NCI-H748 treated with DMSO at 0.1 percent for 48 hours (cell line): ENCODE measurements at regions not wholly inside any gene's neighbourhood (a gene's known extent, or its start where the extent isn't known, plus 50 kb on each side); places are given as distances from the start of the nearest gene placed in this dataset.

Source experiments
- DNase-seq: peaks from one replicate; lab custom pipeline; 2025; lab: John Stamatoyannopoulos, UW

- DNase-seq, result no peak
Measured at GRCh38 chr18:25646971-25647370, 295.0 kb upstream of the ZNF521 start.

GRCh38 chr18:25639596-25639995, 287.6 kb upstream of the ZNF521 start:
- DNase-seq, result no peak

DNA sequence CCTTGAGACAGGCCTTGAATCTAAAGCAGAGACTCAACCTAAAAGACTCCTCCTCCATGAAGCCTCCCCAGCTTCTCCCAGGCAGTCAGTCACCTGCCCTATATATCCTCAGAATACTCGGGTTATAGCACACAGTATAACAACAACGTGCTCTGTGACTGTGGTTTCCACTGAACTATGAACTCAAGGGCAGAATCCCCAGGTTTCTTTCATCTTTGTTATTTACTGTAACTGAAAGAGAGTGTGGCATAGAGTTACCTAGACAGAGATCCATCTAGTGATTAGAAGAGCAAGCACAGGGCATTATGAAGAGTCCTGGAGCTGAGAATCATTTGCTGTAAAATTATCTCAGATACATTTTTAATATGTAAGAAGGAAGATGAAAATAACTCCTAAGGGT, 281.6 kb upstream of the ZNF521 start:
- DNase-seq, result no peak

DNA sequence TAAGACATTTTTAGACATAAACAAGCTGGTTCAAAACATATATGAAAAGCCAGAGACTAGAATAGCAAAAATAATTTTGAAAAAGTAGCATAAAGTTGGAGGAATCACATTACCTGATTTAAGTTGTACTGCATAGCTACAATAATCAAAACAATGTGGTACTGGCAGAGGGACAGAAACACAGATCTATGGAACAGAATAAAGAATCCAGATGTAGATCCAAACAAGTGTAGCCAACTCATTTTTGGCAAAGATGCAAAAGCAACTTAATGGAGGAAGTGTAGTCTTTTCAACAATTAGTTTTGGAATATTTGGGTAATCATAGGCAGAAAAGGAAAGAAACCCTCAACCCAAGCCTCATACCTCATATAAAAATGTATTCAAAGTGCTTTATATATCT, 278.7 kb upstream of the ZNF521 start:
- DNase-seq, result no peak

DNA sequence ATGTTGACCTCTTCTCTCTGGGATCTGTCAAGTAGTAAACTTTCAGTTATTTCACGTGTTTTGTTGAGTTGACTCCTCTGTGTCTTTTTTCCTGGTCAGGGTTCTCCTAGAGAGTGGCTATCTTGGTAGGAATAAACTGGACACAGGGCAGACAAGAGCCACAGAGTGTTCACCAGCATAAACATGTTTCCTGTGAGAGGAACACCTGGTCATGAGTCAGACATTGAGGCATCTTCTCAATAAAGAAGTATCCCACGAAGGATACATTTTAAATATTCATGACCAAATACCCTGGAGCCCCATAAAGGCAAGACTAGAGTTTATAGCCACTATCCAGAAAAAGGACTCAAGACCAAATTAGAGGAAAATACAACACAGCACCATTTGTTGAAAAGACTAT, 269.7 kb upstream of the ZNF521 start:
- no peak for DNase-seq

- no peak for DNase-seq
Measured at GRCh38 chr18:25621144-25621543, 269.2 kb upstream of the ZNF521 start.

GRCh38 chr18:25614168-25614567, 262.2 kb upstream of the ZNF521 start:
- no peak for DNase-seq

GRCh38 chr18:25612466-25612865, 260.5 kb upstream of the ZNF521 start:
- no peak for DNase-seq

GRCh38 chr18:25608091-25608490, 256.1 kb upstream of the ZNF521 start:
- DNase-seq, result no peak

GRCh38 chr18:25604894-25605597, 253.1 kb upstream of the ZNF521 start:
- no peak for DNase-seq

DNA sequence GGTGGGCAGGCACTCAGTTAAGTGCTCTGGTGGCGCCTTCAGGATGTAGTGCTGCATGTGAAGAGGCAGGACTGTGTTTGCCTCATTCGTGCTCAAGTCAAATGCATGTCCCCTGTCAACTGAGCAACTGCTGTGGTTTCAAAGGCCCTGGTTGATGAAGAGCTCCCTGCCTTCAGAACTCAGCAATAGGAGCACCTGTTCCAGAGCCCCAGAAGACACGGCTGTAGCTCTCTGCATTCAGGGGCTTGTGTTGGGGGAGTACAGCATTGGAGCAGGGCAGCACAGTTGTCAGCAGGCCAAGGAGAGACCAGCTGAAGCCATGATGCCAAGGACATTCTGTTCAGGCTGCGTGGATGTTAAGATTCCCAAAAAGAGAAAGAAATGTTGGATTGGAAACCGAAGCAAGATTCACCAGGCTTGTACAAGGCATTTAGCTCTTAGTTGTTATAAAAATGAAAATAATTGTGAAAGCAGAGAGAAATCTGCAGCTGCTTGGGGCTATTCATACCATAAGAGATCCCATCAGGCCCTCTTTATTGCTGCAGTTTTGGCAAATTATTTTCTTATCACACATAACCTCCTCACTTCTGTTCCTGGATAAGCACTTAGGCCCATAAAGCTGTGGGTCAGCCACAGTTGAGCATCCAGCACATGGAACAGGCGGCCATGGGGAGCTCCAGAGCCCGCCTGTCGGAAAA, 252.4 kb upstream of the ZNF521 start:
- DNase-seq, result no peak

DNA sequence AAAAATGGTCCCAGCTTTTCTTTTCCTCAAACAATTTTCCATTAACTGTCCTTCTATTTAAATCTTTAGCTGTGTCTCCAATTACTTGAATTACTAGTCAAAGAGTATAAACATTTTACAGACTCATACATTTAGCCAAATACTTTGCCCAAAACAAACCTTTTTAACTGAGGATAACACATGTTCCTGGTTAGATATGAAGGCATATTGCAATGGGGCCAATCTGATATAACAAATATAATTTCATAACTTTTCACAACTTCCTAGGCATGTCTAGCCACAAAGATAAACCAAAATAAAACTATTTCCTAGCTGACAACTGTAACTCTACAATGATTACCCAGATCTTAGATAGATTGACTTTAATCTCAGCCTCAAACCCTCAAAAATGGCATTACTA, 247.5 kb upstream of the ZNF521 start:
- DNase-seq, result no peak

- no peak for DNase-seq
Measured at GRCh38 chr18:25597476-25597875, 245.5 kb upstream of the ZNF521 start.

DNA sequence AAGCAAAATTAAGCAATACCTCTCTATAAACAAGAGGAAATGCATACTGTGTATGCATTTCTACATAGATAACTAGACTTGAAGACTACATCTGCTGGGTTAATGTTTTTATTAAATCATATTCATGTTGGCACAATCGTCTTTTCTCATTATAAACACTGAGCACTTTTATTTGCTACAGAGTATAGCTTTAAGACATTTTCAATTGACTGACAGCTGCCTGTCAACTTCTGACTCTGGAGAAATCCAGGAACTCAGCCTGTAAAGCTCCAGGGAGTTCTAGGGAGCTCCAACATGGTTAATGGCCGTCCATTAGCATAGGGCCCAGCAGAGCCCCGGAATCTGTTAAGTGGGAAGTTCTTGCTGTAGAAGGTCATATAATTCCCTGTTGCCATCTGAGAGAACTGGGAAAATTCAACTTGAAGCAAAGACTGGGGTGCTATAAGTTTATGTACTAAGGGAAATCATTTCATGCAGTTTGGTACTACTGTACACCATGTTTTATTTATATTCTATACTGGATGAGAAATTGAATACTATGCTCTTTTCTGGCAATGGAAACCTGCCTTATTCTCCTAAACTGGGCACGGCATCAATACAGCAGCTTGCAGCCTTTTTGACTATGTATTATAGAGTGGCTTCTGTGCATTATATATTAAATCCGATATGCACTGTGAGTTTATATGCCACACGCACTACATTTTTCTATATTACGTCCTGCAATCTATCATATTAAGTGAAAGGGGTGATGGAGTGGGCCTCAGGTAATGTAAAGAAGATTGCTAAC, 243.5 kb upstream of the ZNF521 start:
- no peak for DNase-seq

DNA sequence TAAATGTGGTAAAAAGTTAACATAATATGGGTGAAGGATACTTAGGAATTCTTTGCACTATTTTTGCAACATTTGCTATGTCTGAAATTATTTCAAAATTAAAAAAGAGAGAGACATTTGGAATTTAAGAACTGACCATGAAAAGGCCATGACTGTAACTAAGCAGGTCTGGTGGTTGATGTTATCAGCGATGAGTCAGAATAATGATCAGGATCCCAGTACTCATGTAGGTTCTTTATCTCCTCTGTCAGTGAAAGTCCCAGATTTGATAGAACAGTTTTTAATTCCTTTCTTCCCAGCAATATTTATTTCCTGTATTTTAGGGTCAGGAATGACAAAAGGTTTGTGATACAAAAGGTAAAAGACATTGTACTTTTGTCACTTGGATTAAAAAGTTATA, 242.4 kb upstream of the ZNF521 start:
- no peak for DNase-seq

DNA sequence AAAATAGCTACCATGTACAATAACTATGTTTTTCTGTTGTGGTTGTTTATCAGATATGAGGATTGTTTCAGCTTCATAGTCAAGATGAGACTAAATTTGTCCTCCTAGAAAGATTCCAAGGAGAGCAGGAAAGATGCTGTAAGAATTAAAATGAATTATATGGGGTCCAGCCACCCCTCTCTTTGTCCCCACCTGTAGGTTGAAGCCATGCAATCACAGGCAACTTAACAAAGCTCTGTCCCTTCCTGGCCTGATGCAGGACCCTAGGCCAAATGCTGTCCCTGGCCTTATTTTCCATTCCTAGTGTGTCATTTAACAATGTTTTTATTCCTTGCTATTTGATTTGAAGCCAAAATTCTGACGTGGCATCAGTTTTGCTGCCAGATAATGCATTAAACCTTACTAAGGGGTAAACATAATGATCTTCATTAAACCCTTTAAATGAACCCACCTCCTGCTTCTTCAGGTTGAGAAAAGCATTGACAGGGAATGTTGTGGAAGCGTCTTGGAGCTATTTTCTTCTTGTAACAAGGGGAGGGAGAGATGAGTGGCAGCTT, 240.9 kb upstream of the ZNF521 start:
- DNase-seq, result no peak

GRCh38 chr18:25590456-25590855, 238.5 kb upstream of the ZNF521 start:
- no peak for DNase-seq

DNA sequence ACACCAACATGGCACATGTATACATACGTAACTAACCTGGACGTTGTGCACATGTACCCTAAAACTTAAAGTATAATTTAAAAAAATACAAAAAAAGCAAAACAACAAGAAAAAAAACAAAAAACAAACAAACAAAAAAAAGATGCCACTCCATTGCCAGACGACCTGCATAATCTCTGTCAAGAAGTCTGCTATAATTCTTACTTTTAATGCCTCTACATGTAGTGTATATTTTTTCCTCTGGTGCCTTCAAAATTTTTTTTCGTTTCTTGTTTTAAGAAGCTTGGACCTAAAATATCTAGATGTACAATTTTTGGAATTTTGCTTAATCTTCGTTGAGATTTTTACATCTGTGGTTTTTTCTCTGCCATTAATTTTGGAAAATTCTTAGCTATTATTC, 235.6 kb upstream of the ZNF521 start:
- no peak for DNase-seq

GRCh38 chr18:25568986-25569385, 217.0 kb upstream of the ZNF521 start:
- DNase-seq, result no peak

DNA sequence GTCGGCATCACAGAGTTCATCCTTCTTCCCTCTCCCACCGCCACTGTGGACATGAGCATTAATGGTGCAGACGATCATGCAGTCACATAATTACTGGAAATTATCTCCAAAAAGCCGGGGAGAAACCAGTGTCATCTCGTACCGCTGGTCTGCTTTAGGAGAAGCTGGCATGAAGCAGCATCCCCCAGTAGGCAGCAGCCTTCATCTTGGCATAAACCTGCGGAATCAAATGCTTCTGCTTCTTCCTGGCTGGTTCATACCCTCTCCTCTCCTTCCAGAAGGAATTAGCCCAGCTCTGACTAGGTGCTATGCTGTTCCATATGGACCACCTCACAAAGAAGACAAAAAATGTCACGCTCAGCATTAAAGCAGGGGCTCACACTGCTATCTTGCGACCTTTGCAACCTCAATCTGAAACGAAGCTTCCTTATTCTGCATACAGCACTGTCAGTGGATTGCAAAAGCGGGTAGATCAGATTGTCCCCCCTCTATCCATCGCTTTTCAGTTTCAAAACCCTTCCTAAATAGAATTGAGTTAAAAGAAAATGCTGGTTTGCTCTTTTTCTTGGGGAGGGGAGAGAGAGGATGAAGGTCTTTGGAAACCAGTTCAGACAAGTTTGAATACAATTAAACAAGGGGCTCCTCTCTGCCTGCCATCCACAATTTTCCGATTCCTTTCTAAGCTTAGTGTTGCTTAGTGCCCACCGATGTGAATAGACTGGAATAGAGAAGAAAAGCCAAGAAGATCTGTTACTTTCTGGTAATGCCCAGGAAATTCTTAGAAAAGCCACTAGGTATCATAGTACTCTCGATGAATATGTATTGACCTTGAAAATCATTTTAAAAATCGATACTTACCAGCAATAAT, 212.1 kb upstream of the ZNF521 start:
- no peak for DNase-seq

DNA sequence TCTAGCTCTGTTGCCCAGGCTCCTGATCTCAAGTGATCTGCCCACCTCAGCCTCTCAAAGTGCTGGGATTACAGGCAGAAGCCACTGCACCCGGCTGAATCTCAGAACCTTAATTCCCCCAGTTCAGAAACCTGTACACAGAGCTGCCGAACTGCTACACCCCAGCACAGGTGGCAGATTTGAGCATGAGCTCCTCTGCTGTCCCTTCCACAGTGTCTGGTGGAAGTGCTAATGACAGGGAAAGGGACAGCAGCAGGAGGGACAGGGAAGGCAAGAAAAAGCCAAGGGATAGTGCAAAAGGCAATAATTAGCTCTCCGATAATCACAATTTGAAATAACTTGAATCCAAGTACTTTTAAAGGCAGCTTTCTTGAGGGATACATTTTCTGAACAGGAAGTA, 211.4 kb upstream of the ZNF521 start:
- no peak for DNase-seq

DNA sequence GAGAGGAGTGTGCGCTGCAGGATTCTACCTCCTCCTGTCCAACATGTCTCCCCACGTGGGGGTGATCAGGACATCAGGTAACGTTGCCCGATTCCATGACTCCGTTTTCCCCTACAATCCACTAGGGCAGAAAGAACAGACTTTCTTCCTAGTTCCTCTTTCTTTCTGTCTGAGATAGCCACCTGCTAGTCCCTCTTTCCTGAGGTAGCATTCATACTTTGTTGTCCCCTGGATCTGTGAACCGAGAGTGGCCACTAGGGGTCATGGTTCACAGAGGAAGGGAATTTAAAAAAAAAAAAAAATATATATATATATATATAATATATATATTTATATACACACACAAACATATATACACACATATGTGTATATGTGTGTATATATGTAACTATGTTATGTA, 210.0 kb upstream of the ZNF521 start:
- DNase-seq, result no peak
